B cell (primary cell): ENCODE measurements at regions not wholly inside any gene's neighbourhood (a gene's known extent, or its start where the extent isn't known, plus 50 kb on each side); places are given as distances from the start of the nearest gene placed in this dataset.

Experiments used
- ATAC-seq: fragments of 200-7000 bp; cut with Tn5 transposase; one replicate; pipeline ENCODE4 v1.10.0; 2021; ENCODE audit warnings: low read depth, mild to moderate bottlenecking, moderate number of reproducible peaks, moderate library complexity
- CTCF ChIA-PET: fragments of 350-600 bp; sonication (Branson Sonifier 250); formaldehyde crosslinking; loops from one replicate; lab custom pipeline; 2021; ENCODE audit warnings: antibody characterized with exemption, inconsistent platforms; lab: Charles Lee
- POLR2A ChIA-PET: fragments of 350-600 bp; sonication (Branson Sonifier 250); formaldehyde crosslinking; loops from one replicate; lab custom pipeline; 2021; ENCODE audit warnings: antibody characterized with exemption; lab: Charles Lee
- DNase-seq: peaks from one replicate; pipeline ENCODE4 v3.0.0; 2013
- H2AFZ ChIP-seq: 2 replicates; pipeline ENCODE4 v1.6.1; 2012; ENCODE audit warnings: mild to moderate bottlenecking, low read depth, low read length; ENCODE audit not compliant: insufficient read depth, poor library complexity, severe bottlenecking
- H3K27ac ChIP-seq, 2 donors: 1 replicate in 1 of 2; 2 replicates in 1 of 2; pipeline ENCODE4 v1.5.1; 2012 to 2013; ENCODE audit warnings: low read length in 2 of 2, mild to moderate bottlenecking in 2 of 2, moderate library complexity in 1 of 2
- H3K27me3 ChIP-seq, 4 experiments: fragments of 200-600 bp in 1 of 4; sonication (generic) in 1 of 4; replicated peaks in 1 of 4; 1 replicate in 2 of 4; 2 replicates in 2 of 4; pipeline versions ENCODE4 v1.6.1 to v1.7.0; 2013 to 2016; ENCODE audit warnings: low read length in 3 of 4, mild to moderate bottlenecking in 2 of 4, mixed read lengths in 1 of 4, moderate library complexity in 1 of 4; ENCODE audit not compliant: insufficient read depth in 4 of 4, control insufficient read depth in 3 of 4; ENCODE audit errors: control extremely low read depth in 1 of 4
- H3K36me3 ChIP-seq, 2 experiments: replicated peaks in 1 of 2; 1 replicate in 1 of 2; 2 replicates in 1 of 2; pipeline versions ENCODE4 v1.6.1 to v1.7.1; 2013; ENCODE audit warnings: low read length in 1 of 2; ENCODE audit not compliant: insufficient read depth in 2 of 2, control insufficient read depth in 1 of 2; ENCODE audit errors: control extremely low read depth in 1 of 2, extremely low read depth in 1 of 2
- H3K4me1 ChIP-seq, 2 donors: fragments of 200-600 bp in 1 of 2; sonication (generic) in 1 of 2; 1 replicate in 1 of 2; 2 replicates in 1 of 2; pipeline versions ENCODE4 v1.5.1 to v1.6.1; 2013 to 2017; ENCODE audit warnings: low read length in 2 of 2; ENCODE audit not compliant: control insufficient read depth in 2 of 2, insufficient read depth in 2 of 2
- H3K4me2 ChIP-seq: replicated peaks from 2 replicates; pipeline ENCODE3; 2012; ENCODE audit warnings: mild to moderate bottlenecking, low read depth, low read length; ENCODE audit not compliant: poor library complexity, severe bottlenecking
- H3K4me3 ChIP-seq, 5 experiments: fragments of 200-600 bp in 1 of 5; sonication (generic) in 1 of 5; 1 replicate in 3 of 5; 2 replicates in 2 of 5; pipeline versions ENCODE4 v1.5.1 to v1.7.0; 2011 to 2016; ENCODE audit warnings: low read length in 4 of 5, mild to moderate bottlenecking in 4 of 5, low read depth in 2 of 5, control low read depth in 1 of 5, moderate library complexity in 1 of 5; ENCODE audit not compliant: insufficient read depth in 1 of 5; ENCODE audit errors: control extremely low read depth in 1 of 5, extremely low read depth in 1 of 5
- H3K79me2 ChIP-seq: fragments of 200-600 bp; sonication (generic); one replicate; pipeline ENCODE4 v1.6.0; 2016; ENCODE audit warnings: low read length; ENCODE audit not compliant: control insufficient read depth, insufficient read depth
- H3K9ac ChIP-seq: fragments of 200-600 bp; sonication (generic); 2 replicates; pipeline ENCODE4 v1.6.1; 2017; ENCODE audit warnings: mild to moderate bottlenecking, low read length, moderate library complexity
- H3K9me3 ChIP-seq, 3 donors: one replicate each; pipeline versions ENCODE4 v1.6.1 to v1.7.1; 2013; ENCODE audit warnings: low read length in 2 of 3; ENCODE audit not compliant: control insufficient read depth in 2 of 3, insufficient read depth in 1 of 3; ENCODE audit errors: control extremely low read depth in 1 of 3
- H4K20me1 ChIP-seq: 2 replicates; pipeline ENCODE4 v1.6.0; 2012; ENCODE audit warnings: mild to moderate bottlenecking, low read length; ENCODE audit not compliant: insufficient read depth, control insufficient read depth, poor library complexity, severe bottlenecking
- H3K27ac Mint-ChIP-seq: one replicate; pipeline ENCODE4 v1.8.0; 2021; ENCODE audit warnings: mixed read lengths
- H3K27me3 Mint-ChIP-seq: one replicate; pipeline ENCODE4 v1.8.0; 2021; ENCODE audit warnings: mixed read lengths
- H3K4me1 Mint-ChIP-seq: one replicate; pipeline ENCODE4 v1.8.0; 2021; ENCODE audit warnings: mixed read lengths
- H3K4me3 Mint-ChIP-seq: one replicate; pipeline ENCODE4 v1.8.0; 2021; ENCODE audit warnings: mixed read lengths
- H3K9me3 Mint-ChIP-seq: one replicate; pipeline ENCODE4 v1.8.0; 2022; ENCODE audit warnings: mixed read lengths; ENCODE audit not compliant: insufficient read depth
- EZH2 ChIP-seq: IDR thresholded peaks from 2 replicates; pipeline ENCODE4 v1.6.1; 2012; ENCODE audit warnings: borderline replicate concordance, low read depth, mild to moderate bottlenecking, moderate library complexity, low read length; ENCODE audit not compliant: insufficient read depth, poor library complexity, severe bottlenecking
- WGBS: methylation state at CpG from one replicate; pipeline ENCODE4 v1.1.5; 2013; ENCODE audit warnings: missing lambda C conversion rate; ENCODE audit not compliant: insufficient coverage; 5-methylcytosine and 5-hydroxymethylcytosine counted together
- intact Hi-C: fragments of 100-400 bp; cut with micrococcal nuclease; formaldehyde crosslinking; loops from one replicate; pipeline ENCODE4 v1.10.0; 2022
- TF ChIP-seq, protein P1 (sequence below): fragments of 200-600 bp; IDR thresholded peaks from one replicate; pipeline ENCODE4 v1.8.0; 2022; ENCODE audit warnings: antibody characterized with exemption, mild to moderate bottlenecking

DNA sequence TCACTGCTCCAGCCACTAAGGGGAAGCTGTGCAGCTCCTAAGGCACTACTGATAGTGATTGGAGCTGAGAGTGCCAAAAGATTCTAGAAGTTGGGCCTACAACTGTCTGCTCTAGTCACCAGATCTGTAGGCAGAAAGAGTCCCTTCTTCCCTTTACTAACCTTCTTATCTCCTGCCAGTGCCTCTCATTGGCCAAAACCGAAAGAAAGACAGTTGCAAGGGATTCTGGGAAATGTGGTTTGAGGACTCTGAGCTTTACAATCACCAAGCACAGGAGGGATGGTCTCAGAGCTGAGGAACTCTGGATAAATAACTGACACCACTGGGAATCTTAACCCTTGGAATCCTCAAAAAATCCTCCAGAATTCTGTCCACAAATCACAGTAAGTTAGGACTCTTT lies 615.8 kb downstream of the CCSER2 start:
- Histone ChIP-seq H2AFZ (no peak overlapping the region), H3K4me2 (no peak overlapping the region), H4K20me1 (no peaks in the 10 kb centered on the region), H3K36me3 (no peaks in the 10 kb centered on the region), H3K27me3 (no peaks in the 10 kb centered on the region), H3K9ac (no peak overlapping the region), H3K4me1 (no peaks in the 10 kb centered on the region), H3K27ac (no peak overlapping the region), H3K79me2 (no peaks in the 10 kb centered on the region), H3K4me3 (no peak overlapping the region), H3K9me3 (no peaks in the 10 kb centered on the region)
- no peak overlapping the region for H3K4me3 Mint-ChIP-seq
- WGBS, result no CpG with 5 or more reads among the region's 1 CpG
- POLR2A ChIA-PET, result no interaction called here
- CTCF ChIA-PET, result no interaction called here
- no peaks in the 10 kb centered on the region for H3K27me3 Mint-ChIP-seq
- no peak overlapping the region for H3K27ac Mint-ChIP-seq
- H3K9me3 Mint-ChIP-seq, result no peaks in the 10 kb centered on the region
- no peaks in the 10 kb centered on the region for H3K4me1 Mint-ChIP-seq
- DNase-seq, result no peak
- TF ChIP-seq EZH2, result no peak
- TF ChIP-seq, protein P1, sequence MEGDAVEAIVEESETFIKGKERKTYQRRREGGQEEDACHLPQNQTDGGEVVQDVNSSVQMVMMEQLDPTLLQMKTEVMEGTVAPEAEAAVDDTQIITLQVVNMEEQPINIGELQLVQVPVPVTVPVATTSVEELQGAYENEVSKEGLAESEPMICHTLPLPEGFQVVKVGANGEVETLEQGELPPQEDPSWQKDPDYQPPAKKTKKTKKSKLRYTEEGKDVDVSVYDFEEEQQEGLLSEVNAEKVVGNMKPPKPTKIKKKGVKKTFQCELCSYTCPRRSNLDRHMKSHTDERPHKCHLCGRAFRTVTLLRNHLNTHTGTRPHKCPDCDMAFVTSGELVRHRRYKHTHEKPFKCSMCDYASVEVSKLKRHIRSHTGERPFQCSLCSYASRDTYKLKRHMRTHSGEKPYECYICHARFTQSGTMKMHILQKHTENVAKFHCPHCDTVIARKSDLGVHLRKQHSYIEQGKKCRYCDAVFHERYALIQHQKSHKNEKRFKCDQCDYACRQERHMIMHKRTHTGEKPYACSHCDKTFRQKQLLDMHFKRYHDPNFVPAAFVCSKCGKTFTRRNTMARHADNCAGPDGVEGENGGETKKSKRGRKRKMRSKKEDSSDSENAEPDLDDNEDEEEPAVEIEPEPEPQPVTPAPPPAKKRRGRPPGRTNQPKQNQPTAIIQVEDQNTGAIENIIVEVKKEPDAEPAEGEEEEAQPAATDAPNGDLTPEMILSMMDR, result no peak
- no peak for ATAC-seq
- intact Hi-C loops, result no loop called here

DNA sequence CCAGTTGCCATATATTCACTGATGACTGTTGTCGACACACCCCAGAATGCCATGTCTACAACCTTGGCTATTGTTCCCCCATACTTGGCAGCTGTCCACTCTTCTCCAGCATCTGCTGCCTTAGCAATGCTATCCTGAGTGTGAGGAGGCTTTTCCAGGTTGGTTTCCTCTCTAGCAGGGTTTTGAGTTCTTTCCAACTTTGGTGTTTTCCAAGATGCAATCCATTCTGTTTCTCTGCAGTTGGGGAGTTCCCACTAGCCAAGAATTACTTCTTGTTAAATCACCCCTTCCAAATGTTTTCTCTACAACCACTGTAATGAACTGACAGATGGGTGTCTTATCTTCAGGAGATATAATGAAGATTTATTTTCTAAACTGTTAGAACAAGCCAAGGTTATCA lies 617.4 kb downstream of the CCSER2 start:
- no peaks in the 10 kb centered on the region for H3K9me3 Mint-ChIP-seq
- no peak overlapping the region for H2AFZ ChIP-seq
- H3K79me2 ChIP-seq, result no peaks in the 10 kb centered on the region
- H4K20me1 ChIP-seq, result no peaks in the 10 kb centered on the region
- no peak for TF ChIP-seq EZH2
- TF ChIP-seq, protein P1, result no peak
- POLR2A ChIA-PET, result no interaction called here
- no peak for DNase-seq
- CTCF ChIA-PET, result no interaction called here
- no peak for ATAC-seq
- H3K9ac ChIP-seq, result no peak overlapping the region
- no CpG with 5 or more reads among the region's 1 CpG for WGBS
- no peaks in the 10 kb centered on the region for H3K9me3 ChIP-seq
- H3K4me3 Mint-ChIP-seq, result no peak overlapping the region
- no peaks in the 10 kb centered on the region for H3K27me3 Mint-ChIP-seq
- H3K4me3 ChIP-seq, result no peak overlapping the region
- H3K4me1 ChIP-seq, result no peaks in the 10 kb centered on the region
- no peaks in the 10 kb centered on the region for H3K4me1 Mint-ChIP-seq
- H3K4me2 ChIP-seq, result no peak overlapping the region
- intact Hi-C loops, result no loop called here
- H3K27me3 ChIP-seq, result no peaks in the 10 kb centered on the region
- no peaks in the 10 kb centered on the region for H3K36me3 ChIP-seq
- H3K27ac Mint-ChIP-seq, result no peak overlapping the region
- no peak overlapping the region for H3K27ac ChIP-seq
